Tibial nerve (tissue), 4 donors: ENCODE measurements at regions not wholly inside any gene's neighbourhood (a gene's known extent, or its start where the extent isn't known, plus 50 kb on each side); places are given as distances from the start of the nearest gene placed in this dataset.

Experiments
- DNase-seq, 2 donors: peaks; one replicate each; pipeline ENCODE4 v3.0.0-alpha.2; 2019; ENCODE audit warnings: low spot score in 2 of 2
- H3K27ac ChIP-seq, 4 donors: fragments of 200-600 bp; sonication (generic) in 3 of 4; one replicate each; pipeline ENCODE4 v1.5.1; 2017 to 2019; ENCODE audit warnings: mild to moderate bottlenecking in 1 of 4
- H3K27me3 ChIP-seq, 2 donors: fragments of 200-600 bp; sonication (generic) in 1 of 2; one replicate each; pipeline versions ENCODE4 v1.5.1 to v1.6.0; 2017 to 2019
- H3K36me3 ChIP-seq, 3 donors: fragments of 200-600 bp; sonication (generic); one replicate each; pipeline ENCODE4 v1.5.1; 2018 to 2019
- H3K4me1 ChIP-seq, 4 donors: fragments of 200-600 bp; sonication (generic) in 3 of 4; one replicate each; pipeline ENCODE4 v1.5.1; 2017 to 2019
- H3K4me3 ChIP-seq, 4 donors: fragments of 200-600 bp; sonication (generic) in 3 of 4; one replicate each; pipeline ENCODE4 v1.5.1; 2017 to 2019; ENCODE audit warnings: mild to moderate bottlenecking in 1 of 4, moderate library complexity in 1 of 4
- H3K9me3 ChIP-seq, 4 donors: fragments of 200-600 bp; sonication (generic) in 3 of 4; one replicate each; pipeline ENCODE4 v1.5.1; 2017 to 2019
- EP300 ChIP-seq, 2 donors: sonication (generic); formaldehyde crosslinking; IDR thresholded peaks; one replicate each; pipeline ENCODE4 v1.6.1; 2017; ENCODE audit warnings: antibody characterized with exemption in 2 of 2, mild to moderate bottlenecking in 1 of 2
- POLR2A ChIP-seq, 2 donors: fragments of 450-650 bp; IDR thresholded peaks; one replicate each; pipeline ENCODE4 v1.6.1; 2017; ENCODE audit warnings: antibody characterized with exemption in 2 of 2, mild to moderate bottlenecking in 2 of 2, moderate library complexity in 2 of 2
- WGBS, 2 donors: methylation state at CpG; one replicate each; pipeline ENCODE4 v1.1.5; 2018; 5-methylcytosine and 5-hydroxymethylcytosine counted together
- TF ChIP-seq, protein P1 (sequence below), 5 experiments: fragments of 200-600 bp in 3 of 5; fragments of 450-650 bp in 2 of 5; sonication (generic) in 3 of 5; IDR thresholded peaks; one replicate each; pipeline ENCODE4 v1.5.1; 2016 to 2019; ENCODE audit warnings: antibody characterized with exemption in 5 of 5, mild to moderate bottlenecking in 3 of 5, moderate library complexity in 2 of 5

GRCh38 chr12:77640356-77640755 is 190.3 kb upstream of the NAV3 start:
- no peak overlapping the region for H3K4me3 ChIP-seq
- no peaks in the 10 kb centered on the region for H3K36me3 ChIP-seq
- TF ChIP-seq, protein P1, sequence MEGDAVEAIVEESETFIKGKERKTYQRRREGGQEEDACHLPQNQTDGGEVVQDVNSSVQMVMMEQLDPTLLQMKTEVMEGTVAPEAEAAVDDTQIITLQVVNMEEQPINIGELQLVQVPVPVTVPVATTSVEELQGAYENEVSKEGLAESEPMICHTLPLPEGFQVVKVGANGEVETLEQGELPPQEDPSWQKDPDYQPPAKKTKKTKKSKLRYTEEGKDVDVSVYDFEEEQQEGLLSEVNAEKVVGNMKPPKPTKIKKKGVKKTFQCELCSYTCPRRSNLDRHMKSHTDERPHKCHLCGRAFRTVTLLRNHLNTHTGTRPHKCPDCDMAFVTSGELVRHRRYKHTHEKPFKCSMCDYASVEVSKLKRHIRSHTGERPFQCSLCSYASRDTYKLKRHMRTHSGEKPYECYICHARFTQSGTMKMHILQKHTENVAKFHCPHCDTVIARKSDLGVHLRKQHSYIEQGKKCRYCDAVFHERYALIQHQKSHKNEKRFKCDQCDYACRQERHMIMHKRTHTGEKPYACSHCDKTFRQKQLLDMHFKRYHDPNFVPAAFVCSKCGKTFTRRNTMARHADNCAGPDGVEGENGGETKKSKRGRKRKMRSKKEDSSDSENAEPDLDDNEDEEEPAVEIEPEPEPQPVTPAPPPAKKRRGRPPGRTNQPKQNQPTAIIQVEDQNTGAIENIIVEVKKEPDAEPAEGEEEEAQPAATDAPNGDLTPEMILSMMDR (IDR thresholded peaks at IDR 0.05), result no peak
- no peak for TF ChIP-seq EP300 (IDR thresholded peaks at IDR 0.05)
- TF ChIP-seq POLR2A (IDR thresholded peaks at IDR 0.05), result no peak
- H3K27ac ChIP-seq, result no peak overlapping the region
- DNase-seq, result no peak
- H3K9me3 ChIP-seq, result no peaks in the 10 kb centered on the region
- no peaks in the 10 kb centered on the region for H3K27me3 ChIP-seq
- H3K4me1 ChIP-seq, result no peaks in the 10 kb centered on the region

DNA sequence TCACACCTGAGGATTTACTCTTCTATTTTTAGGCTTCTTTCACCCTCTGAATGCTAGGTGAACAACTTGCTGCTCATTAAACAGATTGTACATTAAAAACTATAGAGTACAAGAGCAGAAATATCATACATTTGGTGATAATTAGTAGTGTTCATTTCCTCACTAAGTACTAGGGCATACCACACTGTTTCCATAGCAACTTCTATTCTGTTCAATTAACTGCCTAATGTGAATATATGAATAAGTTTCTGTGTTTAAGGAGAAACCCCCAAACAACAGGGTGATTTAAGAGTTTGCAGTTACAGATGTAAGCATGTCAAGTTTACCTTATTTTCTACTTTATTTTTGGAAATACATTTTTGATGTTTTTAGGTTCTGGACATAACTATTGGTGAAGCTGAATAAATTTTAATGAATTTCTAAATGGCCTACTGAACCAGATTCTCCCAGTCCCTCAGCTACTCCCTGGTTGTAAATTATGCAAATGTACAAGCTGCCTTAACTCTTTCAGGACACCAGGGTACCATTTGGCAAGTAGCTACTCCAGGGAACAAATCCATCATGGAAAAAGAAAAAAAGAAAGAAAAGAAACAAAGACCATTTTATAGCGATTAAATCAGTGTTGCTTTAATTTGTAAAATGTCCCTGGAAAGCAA is 199.8 kb upstream of the NAV3 start:
- WGBS, 2 donors, result 63 to 67% methylated on average over 1 of the region's 1 CpG
- Histone ChIP-seq H3K27ac (no peak overlapping the region), H3K9me3 (peaks cover 0 to 7% (median 0%) of the 10 kb centered on the region in 4 donors), H3K4me1 (no peaks in the 10 kb centered on the region), H3K4me3 (no peak overlapping the region), H3K27me3 (no peaks in the 10 kb centered on the region), H3K36me3 (no peaks in the 10 kb centered on the region)
- TF ChIP-seq, protein P1 (IDR thresholded peaks at IDR 0.05), result no peak
- TF ChIP-seq POLR2A (IDR thresholded peaks at IDR 0.05) (no peak), EP300 (IDR thresholded peaks at IDR 0.05) (no peak)
- DNase-seq, result no peak

- WGBS, 2 donors, result 91 to 92% methylated on average over 3 of the region's 3 CpGs
- H3K9me3 ChIP-seq, result peaks cover 0 to 7% (median 0%) of the 10 kb centered on the region in 4 donors
- no peaks in the 10 kb centered on the region for H3K27me3 ChIP-seq
- no peak overlapping the region for H3K27ac ChIP-seq
- no peaks in the 10 kb centered on the region for H3K36me3 ChIP-seq
- DNase-seq, result no peak
- H3K4me1 ChIP-seq, result no peaks in the 10 kb centered on the region
- no peak overlapping the region for H3K4me3 ChIP-seq
- TF ChIP-seq, protein P1 (IDR thresholded peaks at IDR 0.05), result no peak
- TF ChIP-seq POLR2A (IDR thresholded peaks at IDR 0.05) (no peak), EP300 (IDR thresholded peaks at IDR 0.05) (no peak)
Measured at GRCh38 chr12:77630344-77630743, 200.3 kb upstream of the NAV3 start.

DNA sequence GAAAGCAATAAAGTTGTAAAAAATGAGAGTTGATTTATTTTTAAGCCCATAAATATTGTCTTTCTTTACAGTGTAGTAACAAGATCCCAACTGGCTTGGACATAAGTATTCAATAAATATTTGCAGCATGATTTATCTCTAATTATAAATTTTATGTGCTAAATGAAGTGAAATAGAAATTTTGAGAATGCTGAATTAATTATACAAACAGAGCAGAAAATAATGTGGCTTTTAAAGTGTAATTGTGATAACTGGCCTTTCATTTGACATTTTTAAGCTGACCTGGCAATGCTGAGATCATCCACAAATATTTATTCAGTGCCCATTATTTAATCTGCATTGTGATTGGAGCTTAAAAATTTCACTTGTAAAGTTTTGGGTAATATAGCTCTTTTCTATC is 201.6 kb upstream of the NAV3 start:
- H3K27me3 ChIP-seq, result no peaks in the 10 kb centered on the region
- H3K4me3 ChIP-seq, result no peak overlapping the region
- H3K9me3 ChIP-seq, result peaks cover 0 to 7% (median 0%) of the 10 kb centered on the region in 4 donors
- DNase-seq, result no peak
- no peaks in the 10 kb centered on the region for H3K36me3 ChIP-seq
- no peak for TF ChIP-seq EP300 (IDR thresholded peaks at IDR 0.05)
- no peak for TF ChIP-seq POLR2A (IDR thresholded peaks at IDR 0.05)
- TF ChIP-seq, protein P1 (IDR thresholded peaks at IDR 0.05), result no peak
- H3K27ac ChIP-seq, result no peak overlapping the region
- no peaks in the 10 kb centered on the region for H3K4me1 ChIP-seq

DNA sequence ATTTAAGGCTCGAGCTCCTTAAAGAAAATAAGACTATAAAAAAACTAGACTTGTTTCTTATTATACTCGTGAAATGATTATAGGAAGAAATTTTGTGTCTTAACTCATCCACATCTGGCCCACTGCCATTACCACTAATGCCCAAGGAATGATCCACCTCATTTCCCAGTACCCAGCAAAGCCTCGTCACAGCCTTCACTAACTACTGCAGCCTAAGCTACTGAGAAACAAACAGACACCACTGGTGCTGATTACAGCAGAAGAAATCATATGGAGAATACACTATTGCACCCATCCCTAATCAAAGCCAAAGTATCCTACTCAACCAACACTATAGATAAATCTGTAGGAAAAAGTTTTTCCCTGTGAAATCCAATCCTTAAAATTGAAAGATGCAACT is 205.3 kb upstream of the NAV3 start:
- no peak overlapping the region for H3K27ac ChIP-seq
- peaks cover 0 to 7% (median 0%) of the 10 kb centered on the region in 4 donors for H3K9me3 ChIP-seq
- DNase-seq, result no peak
- no peaks in the 10 kb centered on the region for H3K36me3 ChIP-seq
- no peak overlapping the region for H3K4me3 ChIP-seq
- no peaks in the 10 kb centered on the region for H3K27me3 ChIP-seq
- TF ChIP-seq POLR2A (IDR thresholded peaks at IDR 0.05), result no peak
- TF ChIP-seq, protein P1 (IDR thresholded peaks at IDR 0.05), result no peak
- no peak for TF ChIP-seq EP300 (IDR thresholded peaks at IDR 0.05)
- 79% methylated on average over 3 of the region's 3 CpGs for WGBS, 2 donors
- H3K4me1 ChIP-seq, result no peaks in the 10 kb centered on the region
